Stimulated activated naive CD8-positive, alpha-beta T cell treated with anti-CD3 and anti-CD28 coated beads, Interleukin-15, Interleukin-2, amounts not matched to agents 100 U/mL and 50 U/mL, for 24 hours (primary cell): ENCODE measurements at regions not wholly inside any gene's neighbourhood (a gene's known extent, or its start where the extent isn't known, plus 50 kb on each side); places are given as distances from the start of the nearest gene placed in this dataset.

Source experiments
- ATAC-seq: fragments of 150-1000 bp; cut with Tn5 transposase; one replicate; pipeline ENCODE4 v1.10.0; 2021
- DNase-seq: peaks from one replicate; pipeline ENCODE4 v3.0.0; 2021

- DNase-seq = no peak
- ATAC-seq = no peak
Measured at GRCh38 chr22:47759909-47760308, 997.5 kb downstream of the TBC1D22A start.

GRCh38 chr22:47757741-47758140 is 995.3 kb downstream of the TBC1D22A start:
- ATAC-seq = no peak
- DNase-seq = no peak

DNA sequence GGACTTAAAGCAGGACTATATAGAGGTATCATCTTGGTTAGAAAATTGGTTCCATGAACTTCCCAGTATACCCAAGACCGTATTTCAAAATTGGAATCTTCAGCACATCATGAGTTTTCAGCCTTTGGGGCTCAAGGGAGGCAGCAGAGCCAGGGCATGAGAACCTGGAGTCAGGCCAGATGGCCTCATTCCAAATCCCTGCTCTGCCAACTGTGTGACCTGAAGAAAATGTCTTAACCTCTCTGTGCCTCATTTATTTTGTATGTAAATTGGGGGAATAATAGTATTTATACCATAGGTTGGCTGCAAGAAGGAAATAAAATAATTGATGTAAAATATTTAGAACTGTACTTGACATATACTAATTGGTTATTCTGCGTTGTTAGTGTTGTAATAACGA is 987.6 kb downstream of the TBC1D22A start:
- ATAC-seq (no peak), DNase-seq (no peak)

DNA sequence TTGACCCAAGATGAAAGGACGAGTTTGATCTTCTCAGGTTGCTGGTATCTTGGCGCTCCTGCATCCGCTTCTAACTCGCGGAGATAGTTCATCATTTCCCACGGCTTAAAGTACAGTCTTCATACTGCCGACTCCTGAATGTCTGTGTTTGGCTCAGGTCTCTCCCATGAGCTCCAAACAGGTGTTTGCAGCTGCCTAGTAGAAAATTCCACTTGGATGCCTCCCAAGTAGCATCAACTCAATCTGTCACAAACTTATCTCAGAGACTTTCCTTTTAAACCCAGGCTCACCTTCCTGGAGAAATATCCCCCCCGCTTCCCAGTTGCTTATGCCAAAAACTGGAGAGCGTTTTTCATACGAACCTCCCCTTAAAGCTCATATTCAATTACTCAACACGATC is 986.5 kb downstream of the TBC1D22A start:
- no peak for ATAC-seq
- no peak for DNase-seq

- DNase-seq = no peak
Measured at GRCh38 chr22:47748271-47748670, 985.8 kb downstream of the TBC1D22A start.

GRCh38 chr22:47740109-47740805 is 977.8 kb downstream of the TBC1D22A start:
- ATAC-seq (no peak), DNase-seq (no peak)

More at GRCh38 chr22:47748271-47748670, 985.8 kb downstream of the TBC1D22A start:
- ATAC-seq = no peak

DNA sequence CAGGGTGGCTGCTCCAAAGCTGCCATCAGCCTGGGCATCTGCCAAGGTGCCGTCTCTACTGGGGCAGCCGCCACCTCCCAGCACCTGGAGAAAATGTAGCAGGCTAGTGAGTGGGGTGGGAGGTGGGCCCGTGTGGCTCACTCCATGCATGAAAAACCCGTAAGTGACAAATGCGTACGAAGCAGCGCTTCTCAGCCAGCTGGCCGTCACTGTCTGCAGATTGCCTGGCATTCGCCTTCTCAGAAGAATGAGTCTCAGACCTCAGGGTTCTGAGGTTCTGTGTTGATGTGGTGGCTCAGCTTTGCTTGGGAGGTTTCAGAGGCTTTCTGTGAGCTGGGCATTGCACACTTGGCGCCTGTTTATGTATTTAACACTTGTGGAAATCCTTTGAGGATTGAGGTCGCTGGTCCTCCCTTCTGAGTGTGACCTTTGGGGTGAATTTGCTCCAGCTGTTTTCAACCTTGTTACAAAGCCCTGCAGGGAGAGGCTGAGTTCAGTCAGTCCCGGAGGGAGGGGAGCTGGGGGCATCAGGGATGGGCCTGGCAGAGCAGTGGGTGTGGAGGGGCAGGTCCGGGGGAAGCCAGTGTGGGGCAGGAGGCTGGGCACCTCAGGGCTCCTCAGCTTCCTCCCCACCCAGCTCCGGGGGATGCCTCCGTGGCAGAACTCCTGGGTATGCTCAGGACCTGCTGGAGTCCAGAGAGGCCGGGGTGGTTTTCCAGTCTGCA is 977.0 kb downstream of the TBC1D22A start:
- DNase-seq (no peak), ATAC-seq (no peak)

GRCh38 chr22:47738472-47739013 is 976.1 kb downstream of the TBC1D22A start:
- ATAC-seq (no peak), DNase-seq (no peak)

DNA sequence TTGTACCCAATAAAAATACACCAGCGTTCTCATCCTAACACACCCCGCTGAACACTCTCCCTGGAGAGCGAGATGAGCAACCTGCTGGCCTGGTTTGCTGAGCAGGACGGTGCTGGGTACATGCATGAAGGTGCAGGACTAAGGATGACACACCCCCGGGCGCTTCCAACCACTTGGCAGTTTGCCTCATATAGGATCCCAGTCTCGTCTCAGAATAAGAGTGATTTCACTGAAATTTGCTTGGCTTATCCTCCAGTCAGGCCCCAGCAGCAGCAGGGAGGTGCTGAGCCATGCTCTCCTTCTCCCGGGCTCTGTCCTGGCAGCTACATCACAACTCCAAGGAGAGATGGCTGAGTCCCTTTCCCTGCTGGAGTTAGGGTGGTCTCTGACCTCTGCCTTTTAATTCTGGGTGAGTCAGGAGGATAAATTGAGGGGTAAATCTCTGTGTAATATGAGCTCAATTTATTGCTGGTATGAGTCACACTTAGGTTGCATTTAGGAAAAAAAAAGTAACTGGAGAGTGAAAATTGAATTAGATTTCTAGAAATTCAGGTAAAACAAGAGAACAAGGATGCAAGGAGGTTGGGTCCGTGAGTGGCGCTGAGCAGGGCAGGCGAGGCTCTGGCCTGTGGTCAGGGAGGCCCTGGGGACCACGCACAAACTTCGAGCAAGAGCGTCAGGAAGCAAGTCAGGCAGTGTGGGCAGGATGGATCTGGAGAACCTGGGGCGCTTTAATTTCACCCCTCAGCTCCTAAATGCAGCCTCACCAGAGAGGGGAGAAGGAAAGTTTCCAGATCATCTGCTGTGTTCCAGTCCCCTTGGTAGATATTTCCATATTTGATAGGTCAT is 974.0 kb downstream of the TBC1D22A start:
- no peak for DNase-seq
- ATAC-seq = no peak

GRCh38 chr22:47734511-47734910 is 972.1 kb downstream of the TBC1D22A start:
- ATAC-seq (no peak), DNase-seq (no peak)

GRCh38 chr22:47727641-47728040 is 965.2 kb downstream of the TBC1D22A start:
- DNase-seq = no peak

DNA sequence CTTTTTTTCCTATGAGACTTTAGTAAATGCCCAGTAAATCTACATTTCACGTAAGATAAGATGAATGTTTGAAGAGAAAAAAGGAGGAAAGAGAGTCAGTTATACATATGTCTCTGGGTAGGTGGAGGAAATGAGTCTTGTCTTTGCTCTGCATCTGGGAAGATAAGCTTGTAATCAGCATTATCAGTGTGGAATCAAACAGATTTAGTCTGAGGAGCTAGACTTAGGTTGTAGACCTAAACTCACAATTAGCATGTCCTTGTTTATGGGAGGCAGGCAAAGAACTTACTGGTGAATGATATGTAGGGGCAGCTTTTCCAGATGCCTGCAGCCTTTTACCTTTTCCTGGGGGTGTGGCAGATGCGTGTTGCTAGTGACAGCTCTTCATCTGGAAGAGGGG is 962.3 kb downstream of the TBC1D22A start:
- DNase-seq (no peak), ATAC-seq (no peak)

More at GRCh38 chr22:47727641-47728040, 965.2 kb downstream of the TBC1D22A start:
- ATAC-seq = no peak

DNA sequence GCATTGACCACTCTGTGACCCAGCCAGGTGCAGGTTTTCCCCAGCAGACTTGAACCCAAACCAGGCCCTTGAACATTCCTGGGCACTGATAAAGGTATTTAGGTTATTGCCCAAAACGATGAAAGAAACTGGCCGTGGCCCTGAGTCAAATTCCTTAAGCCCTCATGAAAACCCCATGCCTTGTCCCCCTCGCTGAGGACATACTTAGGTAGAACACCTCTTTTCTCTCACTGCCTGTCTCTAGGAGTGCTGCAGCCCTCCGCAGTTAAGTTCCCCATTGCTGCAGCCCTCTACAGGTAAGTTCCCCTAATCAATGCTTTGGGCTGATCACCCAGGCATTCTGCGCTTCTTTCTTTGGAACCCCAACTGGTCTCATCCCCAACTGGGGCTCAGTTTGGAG is 961.6 kb downstream of the TBC1D22A start:
- ATAC-seq = no peak
- DNase-seq = no peak

GRCh38 chr22:47718337-47718736 is 955.9 kb downstream of the TBC1D22A start:
- DNase-seq (no peak), ATAC-seq (no peak)

GRCh38 chr22:47716890-47717615 is 954.6 kb downstream of the TBC1D22A start:
- no peak for DNase-seq
- ATAC-seq = no peak

DNA sequence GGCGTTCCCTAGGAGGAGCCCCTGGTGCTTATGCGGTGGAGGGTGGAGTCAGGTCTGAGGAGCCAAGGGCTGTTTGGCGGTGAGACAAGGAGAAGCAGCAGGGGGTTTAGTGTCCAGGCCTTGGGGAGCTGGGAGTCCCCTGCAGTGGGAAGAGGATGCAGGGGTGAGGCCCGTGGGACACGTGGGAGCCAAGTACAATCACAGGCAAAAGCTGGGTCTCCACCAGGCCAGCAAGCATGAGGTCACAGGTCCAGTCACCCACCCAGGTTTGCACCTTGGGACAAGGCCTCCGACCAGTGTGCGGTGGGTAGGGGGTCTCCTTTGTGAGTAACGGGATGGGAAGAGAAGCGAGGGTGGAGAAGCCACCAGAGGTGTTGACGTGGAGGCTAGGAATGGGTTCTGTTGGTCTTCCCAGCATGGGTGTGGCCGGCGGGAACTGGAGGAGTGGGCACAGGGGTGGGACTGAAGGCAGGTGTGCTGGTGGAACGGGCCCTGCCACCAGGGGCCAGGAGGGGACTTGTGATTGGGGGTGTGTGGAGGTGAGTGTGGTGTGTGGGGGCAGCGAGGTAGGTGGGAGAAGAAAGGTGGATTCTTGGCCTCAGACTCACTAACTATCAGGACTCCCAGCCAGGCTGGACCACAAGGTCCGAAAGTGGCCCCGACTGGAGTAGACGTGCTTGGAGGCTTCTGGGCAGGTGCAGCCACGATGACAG is 953.6 kb downstream of the TBC1D22A start:
- DNase-seq (no peak), ATAC-seq (no peak)

GRCh38 chr22:47713941-47714340 is 951.5 kb downstream of the TBC1D22A start:
- ATAC-seq = no peak

DNA sequence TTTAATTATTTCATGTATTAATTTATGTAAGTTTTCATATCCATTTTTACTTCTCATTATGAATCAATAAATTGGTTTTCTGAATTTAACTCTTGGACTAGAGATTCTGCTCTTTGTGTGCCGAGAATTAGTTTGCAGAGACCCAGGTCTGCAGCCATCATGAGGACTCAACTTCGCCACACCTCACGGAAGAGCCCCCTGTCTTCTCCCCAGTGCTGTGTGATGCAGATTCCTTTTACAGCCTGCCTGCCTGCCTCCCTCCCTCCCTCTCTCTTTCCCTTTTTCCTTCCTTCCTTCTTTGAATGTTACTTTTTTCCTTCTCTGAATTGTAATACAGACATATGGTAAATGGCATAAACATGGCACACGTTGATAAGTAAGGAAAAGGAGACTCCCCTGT is 947.7 kb downstream of the TBC1D22A start:
- ATAC-seq (no peak), DNase-seq (no peak)

More at GRCh38 chr22:47713941-47714340, 951.5 kb downstream of the TBC1D22A start:
- DNase-seq = no peak

DNA sequence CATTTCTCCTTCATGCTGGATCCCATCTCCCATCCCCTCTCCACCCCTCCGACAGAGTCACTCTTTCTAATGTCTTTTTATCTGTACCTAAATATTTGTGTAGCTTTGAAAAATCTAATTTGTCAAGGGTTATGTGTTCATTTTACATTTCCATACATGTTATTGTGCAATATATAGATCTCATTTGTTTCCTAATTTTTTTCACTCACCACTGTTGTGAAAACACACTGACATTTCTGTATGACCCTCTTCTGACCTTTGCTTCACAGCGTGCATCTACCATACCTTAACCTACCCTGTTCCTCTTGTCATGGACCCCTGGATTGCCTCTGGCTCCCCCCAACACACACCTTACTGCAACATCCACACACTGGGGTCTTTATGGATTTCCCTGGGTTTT is 942.9 kb downstream of the TBC1D22A start:
- ATAC-seq (no peak), DNase-seq (no peak)

DNA sequence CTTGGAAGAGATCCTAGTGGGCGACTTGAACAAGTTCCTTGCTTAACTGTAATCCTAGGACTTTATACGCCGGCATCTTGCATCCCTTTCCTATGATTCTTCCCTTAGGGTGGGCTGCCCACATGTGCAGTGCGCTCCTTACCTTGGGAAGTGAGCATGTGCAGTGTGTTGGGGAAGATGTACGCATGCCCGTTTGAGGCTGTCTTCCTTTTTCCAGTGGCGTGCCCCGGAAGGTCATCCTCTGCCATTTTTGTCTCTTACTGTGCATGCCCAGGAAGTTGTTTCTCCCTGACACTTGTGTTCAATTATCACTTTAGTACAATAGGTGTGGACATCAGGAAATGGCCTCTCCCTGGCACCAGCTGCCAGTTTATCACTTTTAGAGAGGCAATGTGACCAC is 936.5 kb downstream of the TBC1D22A start:
- ATAC-seq = no peak

DNA sequence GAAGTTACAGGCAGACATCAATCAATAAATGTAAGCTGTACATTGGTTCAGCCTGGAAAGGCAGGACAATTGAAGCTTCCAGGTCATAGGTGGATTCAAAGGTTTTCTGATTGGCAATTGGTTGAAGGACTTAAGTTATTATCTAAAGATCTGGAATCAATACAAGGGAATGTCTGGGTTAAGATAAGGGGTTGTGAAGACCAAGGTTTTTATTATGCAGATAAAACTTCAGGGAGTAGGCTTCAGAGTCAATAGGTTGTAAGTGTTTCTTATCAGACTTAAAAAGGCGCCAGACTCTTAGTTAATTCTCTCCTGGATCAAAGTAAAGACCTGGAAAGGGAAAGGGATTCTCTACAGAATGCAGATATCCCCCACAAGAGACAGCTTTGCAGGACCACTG is 935.4 kb downstream of the TBC1D22A start:
- no peak for ATAC-seq

More for the DNA sequence above, 936.5 kb downstream of the TBC1D22A start:
- DNase-seq = no peak

More for the DNA sequence above, 935.4 kb downstream of the TBC1D22A start:
- DNase-seq = no peak
